ENCODE measurements at regions not wholly inside any gene's neighbourhood (a gene's known extent, or its start where the extent isn't known, plus 50 kb on each side); places are given as distances from the start of the nearest gene placed in this dataset.

DNA sequence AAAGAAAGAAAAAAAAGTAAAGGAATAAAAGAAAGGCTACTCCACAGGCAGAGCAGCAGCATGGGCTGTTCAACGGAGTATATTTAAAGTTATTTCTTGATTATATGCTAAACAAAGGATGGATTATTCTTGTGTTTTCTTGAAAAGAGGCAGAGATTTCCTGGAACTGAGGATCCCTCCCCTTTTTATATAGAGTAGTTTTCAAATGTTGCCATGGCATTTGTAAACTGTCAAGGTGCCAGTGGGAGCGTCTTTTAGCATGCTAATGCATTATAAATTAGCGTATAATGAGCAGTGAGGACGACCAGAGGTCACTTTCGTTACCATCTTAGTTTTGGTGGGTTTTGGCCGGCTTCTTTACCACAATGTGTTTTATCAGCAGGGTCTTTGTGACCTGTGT is 383.0 kb downstream of the PCNX1 start:
- DNase-seq, result no peak

DNA sequence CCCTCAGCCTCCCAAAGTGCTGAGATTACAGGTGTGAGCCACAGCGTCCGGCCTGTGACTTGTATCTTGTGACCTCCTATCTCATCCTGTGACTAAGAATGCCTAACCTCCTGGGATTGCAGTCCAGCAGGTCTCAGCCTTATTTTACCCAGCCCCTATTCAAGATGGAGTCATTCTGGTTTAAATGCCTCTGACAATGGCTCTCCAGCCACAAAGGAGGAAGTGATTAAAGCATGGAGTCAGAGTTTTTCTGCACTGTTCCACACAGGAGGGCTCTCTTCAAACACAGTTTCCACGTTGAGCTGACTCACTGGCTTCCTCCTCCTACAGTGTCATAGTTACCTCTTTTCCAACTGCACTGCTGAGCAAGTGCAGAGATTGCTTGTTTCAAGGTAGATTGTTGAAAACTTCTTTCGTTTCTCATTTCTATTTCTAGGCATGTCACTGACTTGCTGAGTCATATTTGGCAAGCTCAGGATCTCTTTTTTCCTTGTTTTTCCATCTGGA is 383.8 kb downstream of the PCNX1 start:
- peak; percentile 60 for DNase-seq

DNA sequence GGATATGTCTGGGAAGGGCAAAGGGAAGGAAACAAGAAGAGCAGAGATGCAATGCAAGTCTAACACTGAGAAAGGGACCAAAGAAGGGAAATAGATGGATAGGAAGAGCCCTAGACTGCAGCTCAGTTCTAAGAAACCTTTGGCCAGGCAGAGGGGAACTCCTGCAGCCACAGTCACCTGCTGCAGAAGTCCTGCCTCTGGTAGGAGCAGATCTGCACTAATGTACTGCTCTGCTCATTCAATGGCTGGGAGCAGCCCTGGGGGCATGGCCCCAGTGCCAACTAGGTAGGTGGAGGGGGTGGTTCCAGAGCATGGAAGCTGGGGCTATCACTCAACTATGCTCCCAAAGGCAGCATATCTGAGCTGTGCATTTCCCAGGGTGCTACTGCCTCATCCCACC is 388.9 kb downstream of the PCNX1 start:
- DNase-seq, result no peak

DNA sequence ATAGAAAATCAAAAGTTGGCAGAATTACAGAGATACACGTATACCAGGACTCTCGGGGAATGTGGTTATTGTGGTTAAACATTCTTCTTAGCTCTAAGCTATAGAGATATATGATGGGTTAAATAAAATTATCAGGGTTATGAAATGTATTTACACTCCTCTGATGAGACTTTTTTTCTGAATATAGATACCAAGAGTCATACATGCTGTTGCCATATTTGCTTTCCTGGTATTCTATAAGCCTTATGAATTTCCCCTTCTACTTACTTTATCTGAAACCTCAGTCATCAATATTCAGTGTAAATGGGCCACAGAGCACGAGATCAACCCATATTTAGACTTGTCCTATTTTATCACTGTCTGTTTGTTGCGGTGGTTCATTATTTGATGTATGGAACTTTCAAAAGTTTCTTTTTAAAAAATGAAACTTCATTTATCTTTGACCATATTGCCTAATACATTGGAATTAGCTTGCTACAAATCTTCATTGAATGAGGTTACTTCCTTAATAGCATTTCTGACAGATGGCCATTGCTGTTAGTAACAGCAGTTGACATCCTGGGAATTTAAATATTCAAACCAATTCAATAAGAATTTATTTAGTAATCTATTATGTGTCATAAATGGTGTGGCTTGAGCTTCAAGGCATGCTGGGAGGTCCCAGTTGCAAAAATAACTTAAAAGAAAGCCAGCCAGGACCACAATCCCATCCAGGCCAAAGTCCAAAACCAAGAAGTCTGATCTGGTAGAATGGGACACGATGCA is 393.5 kb downstream of the PCNX1 start:
- DNase-seq, result no peak

DNA sequence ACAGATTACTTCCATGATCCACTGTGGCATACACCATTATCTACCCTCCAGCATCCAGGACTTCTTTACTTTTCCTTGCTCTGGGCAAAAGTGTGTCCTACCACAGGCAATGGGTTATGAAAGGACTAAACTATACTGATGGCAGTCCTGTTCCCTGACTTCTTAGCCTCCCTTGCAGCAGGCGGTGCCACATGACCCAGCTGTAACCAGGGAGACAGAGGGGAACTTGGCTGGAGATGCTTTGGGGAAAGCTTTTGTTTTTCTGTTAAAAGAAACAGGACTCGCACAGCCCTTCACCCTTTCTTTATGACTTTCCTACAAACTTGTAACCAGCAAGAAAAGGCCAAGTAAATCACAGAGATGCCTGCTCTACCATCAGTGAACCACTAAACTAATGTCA is 394.4 kb downstream of the PCNX1 start:
- DNase-seq, result no peak

DNA sequence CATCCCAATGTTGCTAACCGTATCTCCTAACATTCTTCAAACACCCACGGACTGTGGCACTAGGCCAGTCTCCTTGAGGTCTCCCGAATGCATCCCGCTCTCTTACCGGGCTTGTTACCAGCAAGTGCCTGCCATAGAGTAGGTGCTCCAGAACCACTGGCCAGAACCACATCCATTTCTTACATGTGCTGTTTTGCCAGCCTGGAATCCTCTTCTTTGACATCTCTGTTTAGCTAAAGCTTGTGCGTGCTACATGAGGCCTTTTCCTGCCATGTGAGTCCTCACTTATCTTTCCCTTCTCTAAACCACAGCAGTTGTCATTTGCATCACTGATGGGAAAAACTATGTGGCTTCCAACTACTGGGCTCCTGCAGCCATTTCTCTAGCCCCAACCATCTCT is 397.4 kb downstream of the PCNX1 start:
- DNase-seq, result no peak

DNA sequence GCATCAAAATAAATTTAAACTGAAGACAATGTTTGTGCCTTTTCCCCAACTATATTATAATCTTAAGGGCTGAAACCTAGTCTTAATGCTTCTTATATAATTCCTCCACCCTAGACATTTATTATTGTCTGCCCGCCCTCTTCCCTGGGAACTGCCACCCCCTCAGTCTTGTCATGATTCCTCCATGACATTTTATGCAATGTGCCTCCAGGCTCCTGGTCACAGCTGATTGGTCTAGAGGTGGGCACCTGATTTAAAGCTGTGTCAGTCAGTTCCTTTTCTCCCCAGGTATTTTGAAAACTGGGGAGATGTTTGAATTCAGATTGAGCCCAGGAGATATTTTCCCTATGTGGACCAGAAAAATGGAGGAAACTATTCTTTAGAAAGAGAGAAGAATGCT is 401.4 kb downstream of the PCNX1 start:
- DNase-seq, result no peak

DNA sequence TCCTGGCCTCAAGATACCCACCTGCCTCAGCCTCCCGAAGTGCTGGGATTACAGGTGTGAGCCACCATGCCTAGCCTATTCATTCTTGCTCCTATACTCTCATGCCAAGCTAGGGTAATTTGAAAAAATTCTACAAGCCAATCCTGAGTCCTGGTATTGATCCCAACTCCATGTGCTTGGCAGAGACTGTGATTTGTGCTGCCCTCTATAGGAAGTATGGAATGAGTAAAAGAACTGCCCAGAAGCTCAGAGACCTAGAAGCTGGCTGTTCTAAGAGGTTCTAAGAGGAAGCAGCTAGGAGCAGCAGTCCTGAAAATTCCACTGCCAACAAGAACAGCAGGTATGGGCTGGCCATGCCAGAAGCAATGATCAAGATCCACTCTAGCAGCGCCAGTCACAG is 402.5 kb downstream of the PCNX1 start:
- no peak for DNase-seq

DNA sequence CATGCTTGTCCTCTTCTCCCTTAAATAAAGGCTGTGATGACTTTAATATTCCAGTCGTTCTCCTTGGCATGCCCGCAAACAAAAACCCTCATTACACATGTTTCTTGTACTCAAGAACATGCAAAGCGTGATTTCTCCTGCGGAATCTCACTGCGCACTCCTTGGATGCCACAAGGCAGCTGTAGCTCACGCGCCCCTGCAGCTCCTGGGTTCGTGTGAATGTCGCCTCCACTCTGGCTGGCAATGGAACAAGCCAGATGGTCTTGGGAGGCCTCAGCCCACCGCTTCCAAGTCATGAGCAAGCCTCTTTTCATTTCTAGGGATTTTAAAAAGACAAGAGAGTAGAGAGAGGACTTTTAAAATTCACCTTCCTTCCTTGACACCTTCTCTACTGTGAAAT is 403.8 kb downstream of the PCNX1 start:
- no peak for DNase-seq

DNA sequence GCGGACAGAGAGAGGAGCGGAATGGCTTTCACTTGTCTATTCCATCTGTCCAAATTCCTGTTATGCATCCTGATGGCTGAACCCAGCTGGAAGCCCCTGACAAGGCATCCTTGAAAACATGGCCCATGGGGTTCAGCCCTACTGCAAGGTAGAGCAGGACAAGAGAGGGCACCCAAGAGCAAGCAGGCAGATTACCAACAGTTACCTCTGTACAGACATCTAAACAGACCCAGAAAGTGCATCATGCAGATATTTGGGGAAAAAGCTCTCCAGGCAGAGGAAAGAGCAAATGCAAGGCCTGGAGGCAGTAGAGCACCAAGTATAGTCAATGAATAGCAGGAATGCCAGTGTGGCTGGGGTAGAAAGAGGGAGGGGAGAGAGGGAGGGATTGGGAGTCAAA is 407.5 kb downstream of the PCNX1 start:
- no peak for DNase-seq

DNA sequence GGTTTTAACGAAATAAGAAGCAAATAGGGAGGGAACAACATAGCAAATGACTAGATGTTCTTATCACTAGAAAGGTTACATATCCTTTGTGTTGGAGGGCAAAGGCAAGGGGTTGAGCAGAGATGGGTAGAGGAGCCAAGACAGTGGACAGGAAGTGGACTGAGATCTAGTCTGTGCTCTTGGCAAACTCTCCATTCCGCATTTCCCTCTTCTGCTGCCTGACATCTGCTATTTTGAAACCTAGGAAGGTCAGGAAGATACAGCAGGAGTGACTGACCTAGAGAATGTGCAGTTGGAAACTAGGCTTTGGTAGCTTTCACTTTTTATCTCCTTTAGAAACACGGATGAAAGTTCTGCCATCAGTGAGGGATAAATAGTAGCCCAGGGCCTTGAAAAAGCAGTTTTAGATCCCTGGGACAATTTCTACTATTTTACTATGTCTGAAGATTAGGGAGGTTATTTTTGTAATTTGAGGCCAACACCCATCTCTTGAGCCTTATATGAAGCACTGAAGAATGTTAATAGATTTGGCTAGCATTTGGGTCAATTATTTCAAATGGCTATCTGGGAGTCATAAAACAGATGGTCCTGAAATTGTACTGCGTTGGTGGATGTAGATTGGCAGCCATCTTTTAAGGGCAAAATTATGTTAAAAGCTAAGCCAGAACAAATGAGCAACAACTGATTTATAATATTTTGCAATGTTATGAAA is 410.3 kb downstream of the PCNX1 start:
- DNase-seq, result no peak

DNA sequence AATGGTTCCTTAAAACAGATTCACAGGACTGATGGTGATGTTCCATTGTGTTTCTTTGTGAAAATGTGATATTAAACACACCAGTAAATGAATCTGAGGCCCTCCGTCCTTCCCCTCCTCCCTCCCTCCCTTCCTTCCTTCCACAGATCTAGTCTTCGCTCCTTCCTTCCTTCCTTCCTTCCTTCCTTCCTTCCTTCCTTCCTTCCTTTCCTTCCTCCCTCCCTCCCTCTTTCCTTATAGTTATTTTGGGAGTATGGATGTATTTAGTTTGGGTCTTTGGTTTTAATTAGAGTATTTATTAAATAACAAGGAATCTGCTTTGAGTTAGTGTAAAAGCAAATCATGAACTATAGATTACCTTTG is 410.8 kb downstream of the PCNX1 start:
- DNase-seq, result no peak

DNA sequence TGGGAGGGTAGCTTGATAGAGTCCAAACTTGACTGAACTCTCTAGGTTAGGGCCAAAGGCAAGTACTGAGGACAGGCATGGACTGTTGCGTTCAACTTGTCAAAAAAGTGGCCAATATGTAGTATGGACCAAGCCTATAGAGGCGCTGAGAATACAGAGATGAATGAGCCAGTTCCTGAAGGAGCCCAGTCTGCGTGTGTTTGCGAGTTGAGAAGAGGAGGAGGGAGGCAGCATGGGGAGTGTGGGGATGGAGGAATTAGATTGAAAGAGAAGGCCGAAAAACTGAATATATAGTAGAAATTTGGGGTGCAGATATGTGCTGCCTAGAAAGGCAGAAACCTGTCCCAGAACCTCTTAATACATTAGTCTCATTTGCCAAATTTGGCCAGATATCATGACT is 412.4 kb downstream of the PCNX1 start:
- DNase-seq, result no peak

DNA sequence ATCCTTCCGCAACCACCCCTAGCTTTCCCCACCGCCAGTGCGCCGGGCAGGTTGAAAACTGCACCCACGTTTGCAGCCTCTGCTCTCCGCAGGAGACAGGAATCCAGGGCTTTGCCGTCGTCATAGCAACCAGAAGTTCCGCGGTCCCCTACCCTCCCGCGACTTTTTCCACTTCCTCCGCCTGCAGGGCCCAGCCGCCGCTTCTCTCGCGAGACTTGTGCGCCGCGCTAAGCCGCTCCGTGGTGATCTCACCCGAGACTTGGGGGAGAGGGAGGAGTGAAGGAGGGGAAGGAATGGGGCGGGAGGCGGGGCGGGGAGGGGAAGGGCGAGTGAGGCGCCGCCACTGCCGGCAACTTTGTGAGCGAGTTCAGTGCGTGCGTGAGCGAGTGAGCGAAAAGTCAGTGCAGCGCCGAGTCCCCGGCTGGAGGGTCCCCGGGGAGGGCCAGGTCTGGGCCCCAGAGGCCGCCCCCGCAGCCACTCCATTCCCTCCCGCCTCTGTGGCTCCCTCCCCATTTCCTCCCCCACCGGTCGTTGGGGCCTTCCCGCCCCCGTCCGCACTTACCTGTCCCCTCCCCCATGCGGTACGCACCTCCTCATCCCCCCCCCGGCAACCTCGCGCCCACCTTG is 413.0 kb downstream of the PCNX1 start, which contains the start of gene SIPA1L1:
Gene SIPA1L1 (plus strand): TSS at position 370 of the 627 bp plus-strand sequence.
- DNase-seq, result peak; percentile 99

DNA sequence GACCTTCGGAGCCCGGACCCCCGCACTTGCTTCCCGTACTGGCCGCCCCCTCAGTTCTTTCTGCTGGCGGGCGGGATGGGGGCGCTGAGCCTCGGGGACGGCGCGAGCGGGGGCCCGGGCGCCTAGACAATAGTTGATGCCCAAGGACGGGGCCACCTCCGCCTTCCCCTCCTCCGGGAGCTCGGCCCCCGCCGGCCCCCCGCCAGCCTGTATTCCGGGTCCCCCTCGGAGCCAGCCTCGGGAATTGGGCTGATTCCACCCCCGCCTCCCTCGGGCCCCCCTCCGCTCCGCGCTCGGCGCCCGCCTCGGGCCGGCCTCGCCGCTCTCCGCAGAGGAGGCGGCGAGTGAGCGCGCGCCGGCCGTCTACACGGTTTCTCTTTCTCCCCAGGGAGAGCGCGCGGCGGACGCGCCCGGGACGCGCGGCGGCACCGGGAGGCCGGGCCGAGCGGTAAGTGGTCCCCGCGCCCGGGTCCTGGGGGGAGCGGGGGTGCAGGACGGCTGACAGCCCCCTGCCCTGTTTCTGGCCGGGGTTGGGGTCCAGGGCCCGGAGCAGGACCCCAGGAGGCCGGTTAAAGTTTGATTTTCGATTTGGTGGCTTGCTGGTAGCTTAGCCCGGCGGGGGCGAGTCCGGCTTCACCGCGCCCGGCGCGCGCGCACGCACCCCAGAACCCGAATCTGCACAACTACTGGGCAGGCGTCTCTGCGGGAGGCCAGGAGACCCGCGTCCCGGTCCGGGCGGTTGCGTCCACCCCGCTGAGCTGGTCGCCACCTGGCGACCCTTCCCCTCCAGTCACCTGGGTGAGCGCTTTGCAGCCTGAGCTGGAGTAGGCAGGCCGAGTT is 413.7 kb downstream of the PCNX1 start:
- peak; percentile 51 for DNase-seq

DNA sequence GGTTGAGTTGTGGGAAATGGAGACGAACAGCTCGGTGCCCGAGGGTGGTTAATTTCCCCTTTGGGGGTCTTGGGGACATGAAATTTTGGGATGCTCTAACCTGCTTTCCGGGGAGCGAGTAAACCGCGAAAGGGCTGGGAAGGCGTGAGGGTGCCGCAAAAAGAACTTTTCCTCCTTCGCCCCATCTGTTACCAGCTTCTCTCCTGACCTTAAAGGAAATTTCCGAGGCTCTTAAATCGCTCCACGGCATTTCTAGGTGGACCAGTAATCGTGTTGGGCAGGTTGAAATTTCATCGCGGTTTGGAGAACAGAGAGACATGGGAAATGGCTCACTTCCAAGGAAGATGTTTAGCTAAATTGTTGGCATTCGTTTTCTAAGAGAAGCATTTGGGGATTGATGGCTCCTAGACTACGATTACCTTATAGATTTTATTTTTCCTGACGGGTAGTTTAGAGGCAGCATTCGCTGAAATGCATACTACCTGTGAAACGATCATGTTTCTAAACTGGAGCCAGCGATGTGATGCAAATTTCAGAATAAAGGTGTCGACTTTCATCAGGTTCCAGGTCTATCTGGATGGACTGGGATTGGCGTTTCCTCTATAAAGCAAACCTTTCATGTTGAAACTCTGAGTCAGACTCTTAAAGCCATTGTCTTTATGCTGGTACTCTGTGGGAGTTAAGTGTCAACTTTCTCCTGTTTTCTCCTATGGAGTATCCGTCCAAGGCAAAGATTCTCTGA is 414.5 kb downstream of the PCNX1 start:
- no peak for DNase-seq

DNA sequence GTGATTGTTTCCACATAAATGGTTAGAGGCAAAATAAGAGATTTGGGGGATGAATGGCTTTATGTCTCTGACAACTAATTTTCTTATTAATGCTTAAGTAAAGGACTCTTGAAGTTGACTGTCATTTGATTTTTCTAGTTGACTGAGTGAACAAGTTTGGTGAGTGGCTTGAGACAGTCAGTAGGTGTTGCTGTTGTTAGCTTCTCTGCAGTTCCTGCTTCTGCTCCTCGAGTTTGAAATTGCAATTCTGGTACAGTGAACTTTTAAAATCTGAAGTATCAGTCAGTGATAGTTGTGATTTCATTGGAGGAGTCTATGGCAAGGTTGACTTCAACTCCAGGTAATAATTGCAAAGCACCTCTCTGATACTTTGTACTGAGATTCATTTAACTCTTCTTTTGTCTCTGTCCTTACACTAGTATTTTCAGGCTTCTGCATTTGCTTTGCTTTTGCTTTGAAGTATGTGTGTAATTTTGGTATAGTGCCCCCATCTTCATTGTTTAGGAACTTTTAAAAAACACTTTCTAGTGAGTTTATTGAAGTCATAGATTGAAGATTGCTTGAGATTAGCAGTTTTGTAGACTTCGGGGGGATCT is 415.5 kb downstream of the PCNX1 start:
- DNase-seq, result peak; percentile 45

DNA sequence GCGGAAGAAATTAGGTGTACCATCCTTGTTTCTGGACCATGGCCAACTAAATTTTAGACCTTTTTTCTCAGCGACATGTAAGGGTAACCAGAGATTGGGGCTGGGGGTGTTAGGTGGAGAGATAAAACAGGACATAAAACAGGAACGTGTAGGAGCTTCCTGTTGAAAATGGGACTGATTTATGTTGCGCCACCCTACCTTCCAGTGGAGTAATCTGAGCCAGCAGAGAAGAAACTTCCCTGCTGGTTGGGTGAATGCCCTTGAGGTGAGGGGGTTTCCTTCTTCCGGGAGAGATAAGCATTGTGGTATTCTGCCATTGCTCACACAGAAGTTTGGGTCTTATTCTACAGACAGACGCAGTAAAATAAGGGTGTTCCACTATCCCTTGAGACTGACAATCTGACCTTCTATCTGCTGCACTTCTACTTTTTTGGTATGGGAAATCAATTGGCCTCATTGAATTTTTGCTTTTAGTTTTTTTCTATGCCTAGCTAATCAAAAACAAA is 417.6 kb downstream of the PCNX1 start:
- DNase-seq, result peak; percentile 69

DNA sequence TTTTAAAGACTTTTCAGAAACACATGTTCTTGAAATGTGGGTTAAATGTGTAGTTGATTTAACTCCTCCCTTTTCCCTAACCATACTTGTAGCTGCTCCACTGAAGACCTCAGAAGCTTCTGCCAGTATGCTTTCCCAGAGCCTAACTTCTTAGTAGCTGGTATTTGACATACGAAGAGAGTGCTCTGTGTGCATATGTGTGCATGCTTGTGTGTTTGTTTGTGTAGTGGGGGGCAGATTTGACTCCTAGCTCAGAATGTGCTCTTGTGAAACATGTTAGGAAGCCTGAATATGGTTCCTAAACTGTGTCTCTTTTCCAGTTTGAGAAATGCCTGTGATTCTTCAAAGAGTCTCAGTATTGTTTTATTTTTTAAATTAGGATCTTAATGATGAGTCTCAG is 420.4 kb downstream of the PCNX1 start:
- no peak for DNase-seq

DNA sequence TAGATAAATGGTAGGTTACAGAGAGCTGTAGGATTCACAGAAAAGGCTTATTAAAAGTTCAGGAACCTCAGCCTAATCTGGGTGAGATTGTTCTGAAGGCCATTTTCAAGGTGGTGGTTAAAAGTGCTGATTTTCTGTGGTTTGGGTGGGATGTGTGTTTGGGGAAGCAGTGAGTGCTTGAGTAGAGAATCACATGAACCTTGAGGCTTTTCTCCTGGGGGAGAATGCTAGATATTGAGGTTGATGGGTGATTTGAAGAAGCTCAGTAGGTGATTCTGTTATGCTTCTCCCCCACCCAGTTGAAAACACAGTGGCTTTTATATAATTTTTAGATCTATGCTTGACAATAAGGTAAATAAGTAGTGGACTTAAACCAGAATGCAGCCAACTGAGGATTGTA is 420.9 kb downstream of the PCNX1 start:
- DNase-seq, result no peak

DNA sequence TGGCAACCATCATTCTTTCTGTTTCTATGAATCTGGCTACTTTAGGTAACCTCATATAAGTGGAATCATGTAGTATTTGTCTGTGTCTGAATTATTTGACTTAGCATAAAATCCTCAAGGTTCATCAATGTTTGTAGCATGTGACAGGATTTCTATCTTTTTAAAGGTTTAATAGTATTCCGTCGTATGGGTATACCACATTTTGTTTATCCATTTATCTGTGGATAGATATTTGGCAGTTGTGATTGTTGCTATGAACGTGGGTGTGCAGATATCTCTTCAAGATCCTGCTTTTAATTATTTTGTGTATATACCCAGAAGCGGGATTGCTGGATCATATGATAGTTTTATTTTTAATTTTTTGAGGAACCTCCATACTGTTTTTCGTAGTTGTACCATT is 421.7 kb downstream of the PCNX1 start:
- no peak for DNase-seq

DNA sequence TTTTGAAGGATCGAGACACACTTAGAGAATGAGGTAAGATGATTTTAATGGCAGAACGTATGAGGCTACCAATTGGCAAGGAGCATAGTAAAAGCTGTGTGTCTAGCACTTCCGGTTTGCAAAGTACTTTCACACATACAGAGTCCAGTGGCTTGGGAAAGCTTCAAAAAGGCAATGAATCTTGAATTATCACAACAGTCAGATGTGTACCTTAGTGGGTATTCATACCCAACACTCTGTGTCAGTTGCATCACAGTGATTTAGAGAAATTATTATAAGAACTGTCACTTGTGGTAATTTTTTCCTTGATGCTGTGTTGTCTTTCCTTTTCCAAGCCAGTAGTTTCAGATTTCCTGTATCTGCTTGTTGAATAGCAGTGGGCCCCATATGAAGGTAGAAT is 424.1 kb downstream of the PCNX1 start:
- DNase-seq, result peak; percentile 46

Measured in activated CD4-positive, alpha-beta T cell treated with anti-CD3 and anti-CD28 coated beads, Interleukin-2, amount 50 U/mL, for 16 hours (primary cell).